Stimulated activated naive CD4-positive, alpha-beta T cell treated with Interleukin-2 at 50 U/mL for 16 hours (primary cell): ENCODE measurements at regions not wholly inside any gene's neighbourhood (a gene's known extent, or its start where the extent isn't known, plus 50 kb on each side); places are given as distances from the start of the nearest gene placed in this dataset.
"Not testable (repeated sequence)": the region's sequence is repeated elsewhere in the genome, so short reads cannot be mapped to it uniquely, and the experiment has no call there.

Source experiments
- DNase-seq: peaks from one replicate; lab custom pipeline; 2025; lab: John Stamatoyannopoulos, UW

DNA sequence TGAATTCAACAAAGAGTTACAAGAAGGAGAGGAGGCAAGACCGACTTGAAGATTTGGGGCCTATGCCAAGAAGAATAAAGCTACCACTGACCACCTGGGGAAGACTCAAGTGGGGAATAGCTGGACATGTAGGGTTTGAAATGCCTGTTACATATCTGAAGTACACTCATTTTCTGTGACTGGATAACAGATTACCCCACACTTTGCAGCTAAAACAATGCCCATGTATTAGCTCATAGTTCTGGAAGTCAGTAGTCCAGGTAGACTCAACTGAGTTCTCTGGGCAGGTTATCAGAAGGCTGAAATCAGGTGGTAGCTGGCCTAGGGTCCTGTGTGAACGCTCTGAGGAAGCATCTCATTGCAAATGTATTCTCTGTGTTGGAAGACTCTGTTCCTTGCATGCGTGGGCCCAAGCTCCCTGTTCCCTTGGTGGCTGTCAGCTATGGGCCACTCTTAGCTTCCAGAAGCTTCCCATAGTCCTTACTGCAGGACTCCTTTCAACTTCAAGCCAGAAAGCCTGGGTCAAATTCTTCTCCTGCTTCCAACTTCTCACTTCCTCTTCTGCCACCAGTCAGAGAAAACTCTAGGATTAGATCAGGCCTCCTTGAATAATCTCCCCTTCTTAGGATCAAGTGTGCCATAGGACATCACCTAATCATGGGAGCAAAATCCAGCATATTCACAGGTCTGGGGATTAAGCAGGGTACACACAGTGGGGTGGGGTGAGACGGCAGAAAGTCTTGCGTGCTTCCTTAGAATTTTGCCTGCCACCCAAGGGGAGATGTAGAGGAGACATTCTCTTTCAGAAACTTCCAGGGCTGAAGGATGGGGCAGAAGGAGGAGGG, 187.8 kb downstream of the SHQ1 start:
- no peak for DNase-seq

DNA sequence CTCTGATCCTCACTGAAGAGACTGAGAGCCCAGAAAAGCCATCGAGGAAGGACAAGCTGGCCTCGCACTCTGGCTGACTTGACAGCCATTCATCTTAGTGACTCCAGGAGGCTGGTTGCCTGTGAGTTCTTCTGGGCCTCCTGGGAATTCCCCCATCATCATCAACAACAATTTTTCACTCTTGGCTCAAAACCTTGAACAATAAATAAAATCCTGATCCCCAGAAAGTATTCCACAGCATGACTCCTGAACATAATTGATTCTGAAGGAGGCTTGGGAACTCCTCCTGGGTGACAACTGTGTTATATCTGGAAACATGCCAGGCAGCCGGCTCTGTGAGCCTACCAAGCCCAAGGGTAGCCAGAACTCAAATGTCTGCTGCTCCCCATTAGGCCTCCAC, 188.6 kb downstream of the SHQ1 start:
- DNase-seq = no peak

DNA sequence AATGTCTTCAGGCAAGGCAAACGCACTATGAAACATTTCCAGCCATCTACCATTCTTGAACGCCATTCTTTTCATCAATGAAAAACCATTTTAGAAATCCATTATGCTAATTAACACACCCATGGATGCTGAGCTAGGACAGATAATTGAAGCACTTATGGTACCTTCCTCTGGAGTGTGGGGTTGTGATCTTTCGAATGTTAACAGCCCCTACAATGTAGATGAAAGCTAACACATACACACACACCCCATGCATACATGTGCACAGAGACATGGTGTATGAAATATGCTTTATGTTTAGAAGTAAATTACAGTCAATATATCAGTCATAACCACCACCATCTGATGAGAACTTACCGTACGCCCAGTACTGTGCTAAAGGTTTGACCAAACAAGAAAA, 189.1 kb downstream of the SHQ1 start:
- DNase-seq = no peak

DNA sequence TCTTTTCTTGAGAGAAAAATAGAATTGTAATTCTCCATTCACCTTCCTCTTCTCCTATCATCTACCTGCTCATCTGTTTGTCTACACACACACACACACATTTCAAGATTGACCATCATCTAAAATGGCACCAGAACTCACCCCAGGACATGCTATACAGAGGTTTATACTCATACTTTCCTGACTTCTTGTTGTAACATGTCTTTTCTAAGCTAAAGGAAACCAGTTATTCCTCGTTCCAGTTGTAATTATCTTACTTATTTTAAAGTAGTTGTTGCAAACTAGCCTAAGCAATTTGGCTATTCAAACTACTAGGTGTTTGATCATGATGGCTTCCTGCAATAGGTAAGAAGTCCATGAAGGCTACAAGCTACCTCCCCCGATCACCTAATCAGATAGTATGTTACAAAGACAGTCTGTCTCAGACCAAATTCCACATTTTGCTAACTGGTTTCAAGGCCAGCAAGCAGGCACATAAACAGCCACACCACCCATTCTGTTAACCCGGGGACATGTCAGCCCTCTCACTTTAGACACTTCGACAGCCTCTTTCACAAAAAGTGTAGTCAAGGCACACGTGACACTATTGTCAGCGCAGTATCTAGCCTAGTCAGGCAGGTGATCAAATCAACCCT, 189.7 kb downstream of the SHQ1 start:
- DNase-seq = no peak

DNA sequence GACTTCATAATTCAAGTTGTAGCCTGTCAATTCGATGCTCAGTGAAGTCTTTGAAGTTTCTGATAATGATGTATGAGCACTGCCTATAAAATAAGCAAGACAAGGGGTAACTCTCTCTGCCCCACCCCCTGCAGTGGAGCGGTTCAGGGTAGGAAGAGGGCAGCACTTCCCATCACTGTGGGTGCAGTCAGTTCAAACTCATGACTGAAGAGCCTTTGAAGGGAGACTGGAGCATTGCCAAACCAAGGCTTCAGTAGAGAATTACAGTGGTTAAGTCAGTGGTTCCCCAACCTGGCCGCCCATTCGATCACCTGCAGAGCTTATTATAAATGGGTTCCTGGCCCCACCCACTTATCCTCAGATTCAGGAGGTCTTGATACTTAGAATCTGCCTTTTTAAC, 190.6 kb downstream of the SHQ1 start:
- DNase-seq = no peak

DNA sequence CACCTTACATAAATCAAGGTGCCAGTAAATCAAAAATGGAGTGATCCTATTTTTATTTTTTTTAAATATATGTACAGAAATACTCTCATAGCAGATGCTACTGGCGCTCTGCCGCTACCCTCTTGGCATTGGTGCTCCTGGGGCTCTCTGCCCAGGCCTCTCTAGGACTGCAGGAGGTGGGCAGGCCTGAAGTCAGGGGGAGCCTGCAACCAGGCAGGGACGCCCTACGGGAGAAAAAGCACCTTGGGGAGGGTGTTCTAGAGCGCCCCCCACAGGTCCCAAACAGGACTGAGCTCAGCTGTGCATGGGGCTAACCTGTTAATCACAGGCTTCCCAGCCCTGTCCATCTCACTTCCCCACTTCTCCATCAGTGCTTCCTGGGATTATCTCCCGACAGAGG, 192.5 kb downstream of the SHQ1 start:
- DNase-seq = no peak

DNA sequence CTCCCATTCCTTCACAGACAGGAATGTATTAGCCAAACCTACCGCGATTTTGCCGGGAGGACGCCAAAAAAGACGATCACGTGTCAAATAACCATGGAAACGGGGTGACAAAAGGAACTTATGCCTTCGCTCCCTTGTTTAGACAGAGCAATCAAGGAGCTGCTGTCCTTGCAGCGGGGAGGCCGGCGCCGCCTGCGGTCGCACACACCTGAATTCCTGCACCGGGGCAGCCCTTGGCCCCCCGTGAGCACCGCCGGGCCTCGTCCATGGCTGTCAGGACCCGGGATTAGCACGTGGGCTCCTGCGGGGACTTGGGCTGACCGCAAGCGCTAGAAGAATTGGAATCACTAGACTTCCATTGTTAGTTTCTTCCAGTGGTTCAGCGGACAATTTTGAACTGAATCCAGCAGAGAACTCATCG, 193.1 kb downstream of the SHQ1 start:
- DNase-seq = no peak

DNA sequence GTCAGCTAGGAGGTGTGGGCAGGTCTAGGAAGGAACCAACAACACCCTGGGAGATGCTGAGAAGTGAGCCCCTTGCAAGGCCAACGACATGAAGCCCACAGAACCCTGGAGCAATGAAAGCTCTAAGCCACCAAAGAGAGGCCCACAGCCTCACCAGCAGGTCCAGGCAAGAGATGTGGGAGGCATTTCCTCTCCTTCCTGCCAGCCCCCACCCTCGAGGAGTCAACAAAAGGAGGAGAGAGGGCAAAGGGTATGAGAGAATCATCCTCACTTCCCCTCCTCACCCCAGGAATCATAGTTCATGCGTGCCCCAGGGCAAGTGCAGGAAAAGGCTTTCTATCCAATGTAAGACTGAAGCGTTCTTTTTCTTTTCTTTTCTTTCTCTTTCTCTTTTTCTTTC, 195.8 kb downstream of the SHQ1 start:
- no peak for DNase-seq

DNA sequence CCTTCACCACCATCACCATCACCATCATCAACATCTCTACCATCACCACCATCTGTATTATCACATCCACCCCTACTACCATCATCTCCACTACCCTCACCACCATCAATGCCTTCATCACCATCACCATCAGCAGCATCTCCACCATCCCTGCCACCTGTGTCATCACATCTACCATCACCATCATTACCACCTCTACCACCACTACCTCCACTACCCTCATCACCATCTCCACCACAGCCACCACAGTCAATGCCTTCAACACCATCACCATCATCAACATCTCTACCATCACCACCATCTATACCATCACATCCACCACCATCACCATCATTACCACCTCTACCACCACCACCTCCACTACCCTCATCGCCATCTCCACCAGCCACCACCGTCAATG, 196.7 kb downstream of the SHQ1 start:
- DNase-seq = no peak

DNA sequence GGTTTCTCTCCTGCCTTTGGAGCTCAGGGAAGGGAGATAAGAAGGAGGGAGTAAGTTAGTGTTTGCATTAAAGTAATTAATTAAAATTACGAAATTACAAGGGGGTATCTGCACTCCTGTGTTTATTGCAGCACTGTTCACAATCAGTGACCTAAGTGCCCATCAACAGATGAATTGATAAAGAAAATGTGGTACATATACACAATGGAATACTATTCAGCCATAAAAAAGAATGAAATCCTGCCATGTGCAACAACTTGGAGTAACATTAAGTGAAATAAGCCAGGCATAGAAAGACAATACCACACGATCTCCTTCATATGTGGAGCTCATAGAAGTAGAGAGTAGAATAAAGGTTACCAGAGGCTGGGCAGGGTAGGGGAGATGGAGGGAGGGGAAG, 202.0 kb downstream of the SHQ1 start:
- DNase-seq = no peak

DNA sequence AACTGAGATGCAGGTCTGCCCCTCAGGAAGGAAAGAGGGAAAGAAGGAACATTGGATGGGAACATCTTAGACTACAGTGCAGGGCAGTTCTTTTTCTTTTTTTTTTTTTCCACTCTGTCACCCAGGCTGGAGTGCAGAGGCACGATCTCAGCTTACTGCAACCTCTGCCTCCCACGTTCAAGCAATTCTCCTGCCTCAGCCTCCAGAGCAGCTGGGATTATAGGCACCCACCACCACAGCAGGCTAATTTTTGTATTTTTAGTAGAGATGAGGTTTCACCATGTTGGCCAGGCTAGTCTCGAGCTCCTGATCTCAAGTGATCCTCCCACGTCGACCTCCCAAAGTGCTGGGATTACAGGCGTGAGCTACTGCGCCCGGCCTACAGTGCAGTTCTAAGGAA, 204.6 kb downstream of the SHQ1 start:
- DNase-seq = not testable (repeated sequence)

DNA sequence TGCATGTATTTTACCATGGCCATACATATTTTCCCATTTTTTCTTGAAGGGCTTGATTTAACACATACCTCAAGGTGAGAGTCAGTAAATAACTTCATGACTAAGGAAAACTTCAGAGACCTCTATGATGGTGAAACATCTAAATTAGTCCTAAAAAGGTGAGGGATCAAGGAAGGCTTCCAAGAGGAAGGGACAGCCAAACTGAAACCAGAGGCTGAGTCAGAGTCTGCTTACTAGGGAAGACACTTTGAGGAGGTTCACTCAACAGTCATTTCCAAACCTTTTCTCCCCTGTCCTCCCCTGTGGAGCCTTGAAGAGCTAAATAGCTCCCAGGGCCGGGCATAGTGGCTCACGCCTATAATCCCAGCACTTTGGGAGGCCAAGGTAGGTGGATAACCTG, 206.6 kb downstream of the SHQ1 start:
- DNase-seq = no peak

DNA sequence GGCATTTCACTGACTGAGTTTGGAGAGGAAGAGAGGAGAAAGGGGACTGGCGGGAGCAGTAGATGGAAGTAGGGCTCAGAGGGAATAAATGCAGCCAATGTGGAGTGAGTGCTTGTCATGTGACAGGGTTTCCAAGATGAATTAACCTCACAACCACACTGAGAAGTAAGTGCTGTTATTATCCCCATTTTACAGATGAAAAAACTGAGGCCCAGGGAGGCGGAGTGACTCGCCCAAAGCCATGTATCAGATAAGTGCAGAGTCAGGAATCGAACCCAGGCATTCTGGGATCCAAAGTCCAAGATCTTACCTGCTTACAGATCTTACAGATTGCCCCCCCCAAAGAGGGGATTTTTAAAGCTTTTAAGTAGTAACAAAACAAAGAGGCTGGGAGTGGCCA, 207.2 kb downstream of the SHQ1 start:
- no peak for DNase-seq

DNA sequence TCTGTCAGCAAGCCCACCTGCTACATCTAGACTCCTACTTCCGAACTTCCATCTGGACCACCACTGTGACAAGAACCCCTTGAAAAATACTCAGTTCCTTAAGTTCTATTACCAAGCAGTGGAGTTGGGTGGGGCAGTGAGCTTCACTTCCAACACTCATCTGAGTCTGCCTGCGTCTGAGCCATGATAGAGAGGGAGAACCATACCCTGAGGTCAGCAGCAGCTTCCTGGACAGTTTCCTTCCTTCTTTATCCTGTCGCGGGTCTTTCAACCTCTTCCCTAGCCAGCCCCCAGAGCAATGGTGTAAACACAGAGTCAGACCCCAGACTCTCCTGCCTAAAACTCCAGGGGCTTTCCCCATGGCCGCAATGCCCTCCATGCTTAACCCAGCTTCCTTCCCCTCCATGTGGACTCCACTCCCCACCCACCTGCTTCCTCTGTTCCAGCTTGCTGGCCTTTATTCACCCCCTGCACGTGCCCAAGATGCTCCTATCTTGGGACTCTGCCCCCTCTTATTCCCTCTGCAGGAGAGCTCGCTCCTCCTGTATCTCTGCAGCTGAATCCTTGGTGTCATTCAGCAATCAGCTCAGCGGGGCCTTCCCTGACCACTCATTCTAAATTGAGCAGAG, 211.2 kb downstream of the SHQ1 start:
- no peak for DNase-seq

DNA sequence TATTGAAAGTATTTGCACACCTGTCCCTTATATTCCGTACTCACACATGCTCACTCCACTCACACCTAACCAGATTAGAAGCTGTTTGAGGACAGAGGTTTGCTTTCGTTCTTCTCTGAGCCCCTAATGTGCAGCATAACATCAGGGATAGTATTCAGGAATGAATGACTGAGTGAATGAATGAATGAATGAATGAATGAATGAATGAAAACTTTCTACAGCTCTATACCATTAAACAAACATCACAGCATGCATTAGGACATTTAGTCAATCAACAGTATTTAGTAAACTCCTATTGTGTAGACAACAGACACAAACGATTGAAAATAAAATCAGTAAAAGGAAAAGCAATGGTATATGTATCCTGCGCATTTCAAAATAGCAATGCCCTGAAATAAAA, 212.7 kb downstream of the SHQ1 start:
- no peak for DNase-seq

DNA sequence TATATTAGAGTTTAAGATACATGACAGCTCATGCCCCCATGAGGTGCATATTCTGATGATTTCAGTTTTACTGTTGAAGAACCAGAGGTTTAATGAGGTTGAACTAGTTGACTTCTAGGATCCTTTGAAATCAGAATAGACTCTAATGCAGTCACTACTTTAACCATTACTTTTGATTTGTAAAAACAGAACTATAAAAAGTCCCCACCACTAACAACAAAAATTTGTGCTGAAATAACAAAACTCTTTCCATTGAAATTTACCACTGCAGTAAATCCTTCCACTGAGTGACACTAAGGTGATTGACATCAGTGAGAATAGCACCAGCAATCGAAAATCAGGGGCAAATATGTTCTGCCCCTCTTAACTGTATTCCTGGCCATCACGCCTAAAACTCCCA, 214.1 kb downstream of the SHQ1 start:
- DNase-seq = no peak

DNA sequence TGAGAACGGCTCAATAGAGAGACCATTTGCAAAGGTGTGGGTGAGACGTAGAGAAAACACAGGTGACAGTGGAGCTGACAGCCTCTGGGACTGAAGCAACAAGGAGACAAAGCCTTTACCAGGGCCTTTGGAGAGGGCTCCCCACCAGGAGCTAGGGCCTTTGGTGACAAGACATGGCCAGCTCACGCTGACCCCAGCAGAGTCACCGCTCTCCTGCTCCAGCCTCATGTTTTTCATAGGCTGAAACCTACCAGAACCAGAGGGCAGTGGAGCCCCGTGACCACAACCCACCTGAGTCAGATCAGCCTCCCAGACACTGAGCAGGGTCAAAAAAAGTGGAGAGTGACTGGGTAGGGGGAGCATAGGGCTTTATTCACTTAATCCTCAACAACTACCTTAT, 214.7 kb downstream of the SHQ1 start:
- no peak for DNase-seq

DNA sequence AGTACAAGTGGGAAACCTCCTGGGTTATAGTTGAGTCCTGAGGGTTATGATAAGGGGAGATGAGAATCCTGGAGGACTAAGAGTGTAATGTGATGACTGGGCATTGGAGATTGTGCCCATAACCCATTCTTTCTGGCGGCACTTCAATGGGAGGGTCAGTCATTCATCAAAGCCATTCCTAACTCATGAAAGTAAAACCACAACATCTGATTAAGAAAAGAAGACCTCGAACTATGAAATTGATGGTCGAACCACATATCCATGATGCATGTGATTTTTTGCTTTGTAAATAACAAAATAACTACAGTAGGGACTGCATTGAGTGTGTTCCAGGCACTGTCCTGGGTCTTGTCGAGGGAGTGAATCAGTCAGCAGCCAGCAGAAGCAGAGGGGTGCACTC, 215.1 kb downstream of the SHQ1 start:
- DNase-seq = no peak

DNA sequence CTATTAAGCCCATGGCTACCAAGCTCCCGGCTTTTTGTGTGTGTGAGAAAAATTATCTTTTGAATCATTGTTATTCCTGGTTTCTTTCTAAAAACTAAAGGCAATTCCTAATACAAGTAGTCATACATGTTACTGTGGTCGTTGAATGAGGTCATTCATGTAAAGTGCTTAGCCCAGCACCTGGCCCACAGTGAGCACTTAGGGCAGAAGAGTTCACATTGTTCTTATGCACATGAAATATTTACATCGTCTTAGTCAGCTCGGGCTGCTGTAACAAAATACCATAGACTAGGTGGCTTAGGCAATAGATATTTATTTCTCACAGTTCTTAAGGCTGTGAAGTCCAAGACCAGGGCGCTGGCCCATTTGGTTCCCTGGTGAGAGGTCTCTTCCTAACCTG, 216.1 kb downstream of the SHQ1 start:
- DNase-seq = no peak

DNA sequence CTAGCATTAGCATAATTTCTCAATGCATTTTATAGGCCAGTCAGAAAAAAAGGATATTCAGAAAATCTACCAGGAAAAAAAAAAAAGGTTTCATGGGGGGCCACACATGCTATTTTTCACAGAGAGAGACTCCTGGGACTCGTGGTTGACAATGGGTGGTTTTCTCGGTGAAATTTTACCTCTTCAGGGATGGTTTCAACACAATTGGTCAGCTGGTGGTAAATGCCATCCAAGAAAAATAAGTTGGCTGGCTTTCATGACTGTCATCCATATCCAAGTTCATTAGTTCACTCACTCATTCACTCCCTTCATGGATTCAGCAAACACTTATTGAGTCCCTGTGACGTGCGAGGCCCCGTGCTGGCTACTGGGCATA, 217.3 kb downstream of the SHQ1 start:
- DNase-seq = no peak

DNA sequence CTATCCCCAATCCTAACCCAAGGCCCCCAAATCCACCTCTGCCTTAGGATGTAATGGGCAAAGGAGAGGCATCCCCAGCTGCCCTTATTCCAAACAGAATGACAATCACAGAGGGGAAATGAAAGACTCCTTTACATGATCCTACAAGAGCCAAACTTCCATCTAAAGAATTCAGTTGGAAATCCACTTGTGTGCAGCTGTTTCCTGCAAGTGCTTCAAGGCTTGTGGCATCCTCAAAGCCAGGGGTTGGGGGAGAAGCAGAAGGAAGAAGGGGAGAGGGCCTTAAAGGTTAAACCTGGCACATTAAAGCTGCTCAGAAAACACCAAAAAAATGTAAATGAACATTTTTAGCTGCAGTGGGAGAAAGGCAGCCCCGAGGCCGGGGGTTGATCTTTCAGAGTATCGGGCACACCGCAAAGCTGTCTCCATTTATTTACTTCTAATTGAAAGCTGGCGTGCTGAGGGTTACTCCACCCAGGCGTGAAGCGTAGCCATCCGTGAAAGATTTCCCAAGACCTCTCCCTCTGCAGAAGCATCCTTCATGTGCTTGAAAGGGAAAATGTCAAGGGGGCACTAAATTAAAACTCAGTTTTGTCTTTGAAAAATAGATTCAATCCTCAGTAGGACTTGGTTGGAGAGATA, 217.8 kb downstream of the SHQ1 start:
- DNase-seq = no peak

DNA sequence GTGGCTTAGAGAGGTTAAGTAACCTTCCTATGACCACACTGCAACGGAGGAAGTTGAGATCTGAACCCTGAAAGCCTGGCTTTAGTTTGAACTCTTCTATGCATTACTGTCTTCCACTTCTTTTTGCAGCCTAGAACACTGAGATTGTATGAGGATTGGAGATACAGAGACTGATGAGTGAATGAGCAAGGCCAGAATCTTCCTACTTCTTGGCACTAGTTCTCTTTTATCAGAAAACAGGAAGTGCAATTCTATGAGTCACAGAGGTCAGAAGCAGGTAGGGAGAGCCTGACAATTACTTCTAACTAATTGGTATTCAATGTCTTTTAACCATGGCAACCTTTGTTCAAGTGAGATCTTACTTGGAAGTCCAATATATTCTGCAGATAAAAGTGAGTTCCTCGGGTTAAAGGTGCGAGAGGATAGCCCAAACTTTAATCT, 219.0 kb downstream of the SHQ1 start:
- no peak for DNase-seq

DNA sequence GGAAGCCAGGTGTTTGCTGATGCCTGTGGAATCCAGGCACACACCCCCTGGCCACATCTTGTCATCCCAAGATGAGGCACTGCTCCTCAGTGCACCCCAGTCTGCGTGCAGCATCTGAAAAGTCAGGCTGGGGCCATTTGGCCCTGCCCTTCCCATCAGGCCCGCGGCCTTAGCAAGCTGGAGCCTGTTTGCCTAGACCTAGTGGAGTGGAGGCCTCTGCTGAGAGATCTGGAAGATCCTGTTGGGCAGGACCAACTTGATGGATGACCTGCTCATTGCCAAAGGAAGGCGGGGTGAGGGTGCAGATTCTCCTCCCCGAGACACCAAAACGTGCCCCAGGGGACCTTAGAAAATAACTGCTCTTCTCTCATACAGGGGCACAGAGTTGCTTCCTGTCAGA, 220.2 kb downstream of the SHQ1 start:
- DNase-seq = no peak
